SU-DHL-6 (cell line): ENCODE measurements at regions not wholly inside any gene's neighbourhood (a gene's known extent, or its start where the extent isn't known, plus 50 kb on each side); places are given as distances from the start of the nearest gene placed in this dataset.

Experiments
- H2AFZ ChIP-seq: fragments of 200-600 bp; sonication (generic); 2 replicates; pipeline ENCODE4 v1.6.1; 2014; ENCODE audit warnings: low read depth, mild to moderate bottlenecking, moderate library complexity, mixed read lengths, antibody characterized with exemption, low read length; ENCODE audit not compliant: severe bottlenecking
- H3F3A ChIP-seq: fragments of 200-600 bp; shearing (Covaris generic); 2 replicates; pipeline ENCODE4 v1.6.0; 2016; ENCODE audit warnings: antibody characterized with exemption, mild to moderate bottlenecking; ENCODE audit not compliant: insufficient read depth
- H3K27ac ChIP-seq: fragments of 200-600 bp; sonication (generic); 2 replicates; pipeline ENCODE4 v1.5.1; 2016; ENCODE audit warnings: low read depth, mild to moderate bottlenecking, low read length, moderate library complexity, mixed read lengths
- H3K27me3 ChIP-seq: fragments of 200-600 bp; sonication (generic), shearing (Covaris generic); 2 replicates; pipeline ENCODE4 v1.6.0; 2014; ENCODE audit warnings: mild to moderate bottlenecking, low read length
- H3K36me3 ChIP-seq: fragments of 200-600 bp; sonication (generic); 2 replicates; pipeline ENCODE4 v1.6.1; 2014; ENCODE audit warnings: mild to moderate bottlenecking, low read length, mixed read lengths
- H3K4me2 ChIP-seq: fragments of 300-600, 200-600 bp; shearing (Covaris generic), sonication (generic); 2 replicates; pipeline ENCODE4 v1.6.0; 2014; ENCODE audit warnings: low read length, low read depth, mild to moderate bottlenecking; ENCODE audit not compliant: poor library complexity, severe bottlenecking
- H3K4me3 ChIP-seq: fragments of 200-600 bp; sonication (generic); 2 replicates; pipeline ENCODE4 v1.5.1; 2014; ENCODE audit warnings: antibody characterized with exemption, low read length, mild to moderate bottlenecking, mixed read lengths; ENCODE audit not compliant: insufficient read depth, poor library complexity, severe bottlenecking
- H3K79me2 ChIP-seq: fragments of 200-600 bp; sonication (generic); 2 replicates; pipeline ENCODE4 v1.6.1; 2014; ENCODE audit warnings: mild to moderate bottlenecking, low read length, moderate library complexity; ENCODE audit not compliant: insufficient read depth
- H3K9ac ChIP-seq: fragments of 200-600 bp; sonication (generic); 2 replicates; pipeline ENCODE4 v1.7.0; 2014; ENCODE audit warnings: mild to moderate bottlenecking, low read length
- H3K9me2 ChIP-seq: fragments of 200-600 bp; sonication (generic); replicated peaks from 2 replicates; pipeline ENCODE4 v1.6.1; 2014; ENCODE audit warnings: low read length; ENCODE audit not compliant: insufficient read depth
- H3K9me3 ChIP-seq: fragments of 200-600 bp; sonication (generic); 2 replicates; pipeline ENCODE4 v1.6.1; 2014; ENCODE audit warnings: low read length, mixed read lengths; ENCODE audit not compliant: insufficient read depth
- H4K20me1 ChIP-seq: fragments of 200-600 bp; sonication (generic); 2 replicates; pipeline ENCODE4 v1.6.1; 2014; ENCODE audit warnings: low read depth, mild to moderate bottlenecking, antibody characterized with exemption, low read length, moderate library complexity, mixed read lengths
- EZH2phosphoT487 ChIP-seq: fragments of 200-600 bp; sonication (generic), shearing (Covaris generic); conservative IDR thresholded peaks from 2 replicates; pipeline ENCODE4 v1.6.1; 2018; ENCODE audit warnings: mild to moderate bottlenecking, antibody characterized with exemption, low read length, moderate library complexity, mixed read lengths
- TF ChIP-seq, protein P1 (sequence below): fragments of 200-600 bp; sonication (generic); IDR thresholded peaks from one replicate; pipeline ENCODE4 v1.5.1; 2017; ENCODE audit warnings: antibody characterized with exemption, mild to moderate bottlenecking, low read length, moderate library complexity; ENCODE audit not compliant: insufficient read depth, poor library complexity, severe bottlenecking

DNA sequence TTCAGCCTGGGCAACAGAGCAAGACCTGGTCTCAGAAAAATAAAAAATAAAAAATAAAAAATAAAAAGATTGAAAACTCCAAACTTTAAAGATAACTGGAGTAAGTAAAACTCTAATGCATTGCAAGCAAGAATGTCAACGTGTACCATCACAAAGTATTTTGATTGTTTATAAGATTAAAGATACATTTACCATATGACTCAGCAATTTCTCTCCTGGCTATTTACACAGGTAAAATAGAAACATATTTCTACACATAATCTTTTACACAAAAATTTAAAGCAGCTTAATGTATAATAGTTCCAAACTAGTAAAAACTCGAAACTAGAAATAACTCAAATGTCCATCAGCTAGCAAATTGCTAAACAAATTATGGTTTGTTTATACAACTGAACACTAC is 456.1 kb upstream of the RGS18 start:
- TF ChIP-seq EZH2phosphoT487 = no peak
- TF ChIP-seq, protein P1, sequence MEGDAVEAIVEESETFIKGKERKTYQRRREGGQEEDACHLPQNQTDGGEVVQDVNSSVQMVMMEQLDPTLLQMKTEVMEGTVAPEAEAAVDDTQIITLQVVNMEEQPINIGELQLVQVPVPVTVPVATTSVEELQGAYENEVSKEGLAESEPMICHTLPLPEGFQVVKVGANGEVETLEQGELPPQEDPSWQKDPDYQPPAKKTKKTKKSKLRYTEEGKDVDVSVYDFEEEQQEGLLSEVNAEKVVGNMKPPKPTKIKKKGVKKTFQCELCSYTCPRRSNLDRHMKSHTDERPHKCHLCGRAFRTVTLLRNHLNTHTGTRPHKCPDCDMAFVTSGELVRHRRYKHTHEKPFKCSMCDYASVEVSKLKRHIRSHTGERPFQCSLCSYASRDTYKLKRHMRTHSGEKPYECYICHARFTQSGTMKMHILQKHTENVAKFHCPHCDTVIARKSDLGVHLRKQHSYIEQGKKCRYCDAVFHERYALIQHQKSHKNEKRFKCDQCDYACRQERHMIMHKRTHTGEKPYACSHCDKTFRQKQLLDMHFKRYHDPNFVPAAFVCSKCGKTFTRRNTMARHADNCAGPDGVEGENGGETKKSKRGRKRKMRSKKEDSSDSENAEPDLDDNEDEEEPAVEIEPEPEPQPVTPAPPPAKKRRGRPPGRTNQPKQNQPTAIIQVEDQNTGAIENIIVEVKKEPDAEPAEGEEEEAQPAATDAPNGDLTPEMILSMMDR = no peak
- Histone ChIP-seq H3K4me3 (no peak overlapping the region), H3K27ac (no peak overlapping the region), H3K9me3 (no peaks in the 10 kb centered on the region), H2AFZ (no peak overlapping the region), H3K9ac (no peak overlapping the region), H3K27me3 (no peaks in the 10 kb centered on the region), H3K9me2 (no peaks in the 10 kb centered on the region), H3K79me2 (no peaks in the 10 kb centered on the region), H3K36me3 (no peaks in the 10 kb centered on the region), H4K20me1 (no peaks in the 10 kb centered on the region), H3K4me2 (no peak overlapping the region), H3F3A (no peaks in the 10 kb centered on the region)

DNA sequence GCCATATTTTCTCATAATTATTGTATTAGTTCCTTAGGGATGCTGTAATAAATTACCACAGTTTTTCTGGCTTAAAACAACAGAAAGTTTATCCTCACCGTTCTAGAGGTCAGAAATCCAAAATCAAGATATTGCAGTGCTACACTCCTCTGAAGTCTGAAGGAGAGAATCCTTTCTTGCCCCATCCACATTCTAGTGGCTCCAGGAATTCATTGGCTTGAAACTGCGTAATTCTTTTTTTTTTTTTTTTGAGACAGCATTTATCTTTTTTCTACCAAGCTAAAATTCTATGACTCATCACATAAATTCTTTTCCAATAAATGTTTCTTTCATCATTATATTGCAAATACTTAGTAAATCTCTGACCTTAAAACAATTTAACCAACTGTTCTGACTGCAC is 451.0 kb upstream of the RGS18 start:
- H3K4me3 ChIP-seq = no peak overlapping the region
- no peaks in the 10 kb centered on the region for H3K9me2 ChIP-seq
- no peak overlapping the region for H3K27ac ChIP-seq
- H2AFZ ChIP-seq = no peak overlapping the region
- H3K9ac ChIP-seq = no peak overlapping the region
- no peak overlapping the region for H3K4me2 ChIP-seq
- H3K79me2 ChIP-seq = no peaks in the 10 kb centered on the region
- no peaks in the 10 kb centered on the region for H3K9me3 ChIP-seq
- H3K36me3 ChIP-seq = no peaks in the 10 kb centered on the region
- no peaks in the 10 kb centered on the region for H3K27me3 ChIP-seq
- H4K20me1 ChIP-seq = no peaks in the 10 kb centered on the region
- TF ChIP-seq, protein P1 = no peak
- TF ChIP-seq EZH2phosphoT487 = no peak
- H3F3A ChIP-seq = no peaks in the 10 kb centered on the region

DNA sequence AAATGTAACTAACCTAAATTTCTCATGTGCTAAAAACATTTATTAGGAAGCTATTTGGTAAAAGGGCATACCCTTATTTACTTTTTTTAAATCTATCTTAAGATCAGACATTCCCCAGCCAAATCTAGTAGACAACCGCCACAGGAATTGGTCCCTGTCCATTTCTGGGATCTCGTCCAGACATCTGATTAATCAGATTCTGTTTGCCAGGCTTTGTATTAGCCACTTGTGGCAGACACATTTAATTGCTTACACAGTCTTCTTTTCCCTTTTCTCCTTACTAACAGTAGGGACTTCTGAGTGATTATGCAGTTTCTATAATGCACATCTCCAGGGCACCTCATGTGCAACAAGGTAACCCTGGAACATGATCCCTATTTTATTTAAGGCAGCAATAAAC is 449.0 kb upstream of the RGS18 start:
- H3K4me2 ChIP-seq = no peak overlapping the region
- TF ChIP-seq, protein P1 = no peak
- TF ChIP-seq EZH2phosphoT487 = no peak
- H4K20me1 ChIP-seq = no peaks in the 10 kb centered on the region
- H2AFZ ChIP-seq = no peak overlapping the region
- no peaks in the 10 kb centered on the region for H3K36me3 ChIP-seq
- H3K79me2 ChIP-seq = no peaks in the 10 kb centered on the region
- no peaks in the 10 kb centered on the region for H3F3A ChIP-seq
- H3K9me3 ChIP-seq = no peaks in the 10 kb centered on the region
- no peak overlapping the region for H3K9ac ChIP-seq
- no peak overlapping the region for H3K4me3 ChIP-seq
- no peaks in the 10 kb centered on the region for H3K9me2 ChIP-seq
- no peak overlapping the region for H3K27ac ChIP-seq
- H3K27me3 ChIP-seq = no peaks in the 10 kb centered on the region

DNA sequence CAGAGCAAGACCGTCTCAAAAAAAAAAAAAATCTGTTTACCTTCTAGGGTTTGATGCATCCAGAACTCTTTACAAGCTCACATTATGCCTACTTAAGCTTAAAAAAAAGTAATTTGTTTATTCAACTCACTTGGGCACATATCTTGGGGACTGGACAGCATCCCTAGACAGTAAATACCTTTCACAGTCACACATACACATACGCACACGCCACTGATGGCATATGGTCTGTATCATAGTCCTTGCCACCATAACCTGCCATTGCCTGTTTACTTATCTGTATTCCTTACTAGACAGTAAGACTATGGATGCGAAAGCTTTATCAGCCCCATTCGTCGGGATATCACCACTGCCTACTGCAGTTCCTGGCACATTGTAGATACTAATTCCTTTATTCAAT is 446.3 kb upstream of the RGS18 start:
- no peak overlapping the region for H2AFZ ChIP-seq
- TF ChIP-seq, protein P1 = no peak
- no peak for TF ChIP-seq EZH2phosphoT487
- H3K27me3 ChIP-seq = no peaks in the 10 kb centered on the region

More for the DNA sequence above, 446.3 kb upstream of the RGS18 start:
- H3K9ac ChIP-seq = no peak overlapping the region
- H3K27ac ChIP-seq = no peak overlapping the region
- H4K20me1 ChIP-seq = no peaks in the 10 kb centered on the region
- no peaks in the 10 kb centered on the region for H3K79me2 ChIP-seq
- no peaks in the 10 kb centered on the region for H3F3A ChIP-seq
- no peak overlapping the region for H3K4me2 ChIP-seq
- H3K4me3 ChIP-seq = no peak overlapping the region
- no peaks in the 10 kb centered on the region for H3K9me2 ChIP-seq
- no peaks in the 10 kb centered on the region for H3K36me3 ChIP-seq
- no peaks in the 10 kb centered on the region for H3K9me3 ChIP-seq
